ENCODE measurements at regions not wholly inside any gene's neighbourhood (a gene's known extent, or its start where the extent isn't known, plus 50 kb on each side); places are given as distances from the start of the nearest gene placed in this dataset.

DNA sequence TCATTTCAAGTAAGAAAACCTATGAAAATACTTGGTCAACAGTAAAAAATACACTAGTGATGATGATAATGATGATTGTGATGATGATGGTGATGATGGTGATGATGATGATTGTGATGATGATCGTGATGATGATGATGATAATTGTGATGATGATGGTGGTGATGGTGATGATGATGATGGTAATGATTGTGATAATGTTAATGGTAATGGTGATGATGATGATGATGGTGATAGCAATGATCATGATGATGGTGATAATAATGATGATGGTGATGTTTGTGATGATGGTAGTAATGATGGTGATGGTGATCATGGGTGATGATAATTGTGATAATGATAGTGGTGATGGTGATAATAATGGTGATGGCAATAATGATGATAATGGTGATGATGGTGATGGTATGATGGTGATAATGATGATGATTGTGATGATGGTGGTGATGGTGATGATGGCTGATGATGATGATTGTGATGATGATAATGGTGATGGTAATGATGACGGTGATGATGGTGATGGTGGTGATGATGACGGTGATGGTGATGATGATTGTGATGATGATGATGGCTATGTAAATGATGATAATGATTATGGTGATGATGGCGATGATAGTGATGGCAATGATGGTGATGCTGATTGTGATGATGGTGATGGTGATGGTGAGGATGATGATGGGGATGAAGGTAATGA, 62.1 kb downstream of the VCX3A start:
- ATAC-seq: no peak
- intact Hi-C loops (cut with DNase I, micrococcal nuclease): no loop called here
- DNase-seq: no peak

DNA sequence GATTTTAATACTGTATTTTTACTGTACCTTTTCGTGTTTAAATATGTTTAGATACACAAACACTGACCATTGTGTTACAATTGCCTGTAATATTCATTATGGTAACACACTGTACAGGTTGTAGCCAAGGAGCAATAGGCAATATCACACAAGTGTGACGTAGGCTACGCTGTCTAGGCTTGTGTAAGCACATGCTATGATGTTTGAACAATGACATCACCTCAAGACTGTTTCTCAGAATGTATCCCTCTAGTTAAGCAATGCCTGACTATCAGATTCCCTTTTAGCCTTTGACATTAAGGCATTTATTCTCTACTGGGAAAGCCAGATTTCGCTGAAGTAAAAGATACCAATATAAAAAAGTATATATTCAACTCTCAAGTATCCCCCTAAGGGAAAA, 66.2 kb downstream of the VCX3A start:
- ATAC-seq: no peak
- no peak for DNase-seq
- intact Hi-C loops (cut with DNase I, micrococcal nuclease): no loop called here

DNA sequence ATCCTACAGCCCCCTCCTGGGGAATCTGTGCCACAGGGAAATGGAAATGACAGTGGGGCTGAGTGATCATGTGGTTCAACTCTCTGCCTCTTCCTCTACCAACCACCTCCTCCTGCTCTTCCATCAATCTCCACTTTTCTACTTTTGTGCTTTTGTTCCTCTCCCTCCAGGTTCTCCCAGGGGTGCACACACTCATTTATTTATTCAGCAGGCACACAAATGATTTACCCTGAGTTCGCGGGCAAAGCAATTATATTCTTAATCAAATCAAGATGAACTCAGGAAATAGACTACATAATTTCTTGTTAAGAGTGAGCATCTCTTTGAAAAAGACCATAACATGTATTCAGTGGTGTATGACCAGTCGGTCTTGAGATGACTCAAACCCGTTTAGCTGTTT, 69.2 kb downstream of the VCX3A start:
- no peak for DNase-seq
- intact Hi-C loops (cut with DNase I, micrococcal nuclease): no loop called here
- no peak for ATAC-seq

DNA sequence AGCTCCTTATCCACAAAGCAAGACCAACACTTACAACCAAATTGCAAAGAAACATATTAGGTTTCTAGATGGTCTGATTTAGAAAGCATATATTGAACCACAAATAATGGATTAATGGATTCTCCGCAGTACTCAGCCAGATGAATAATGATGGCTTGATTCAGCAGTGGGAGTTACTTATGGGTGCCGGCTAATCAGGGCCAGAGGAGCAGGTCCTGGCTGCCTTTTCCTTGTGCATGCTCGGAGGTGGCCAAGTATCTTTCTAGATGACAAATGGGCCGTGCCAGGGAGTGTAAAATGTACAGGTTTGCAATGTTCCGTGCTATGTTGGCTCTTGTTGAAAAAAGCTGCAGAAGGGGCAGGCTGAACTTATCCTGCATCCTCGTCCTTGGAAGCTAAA, 70.2 kb downstream of the VCX3A start:
- DNase-seq (no peak), ATAC-seq (no peak)
- intact Hi-C loops (cut with DNase I, micrococcal nuclease): no loop called here

DNA sequence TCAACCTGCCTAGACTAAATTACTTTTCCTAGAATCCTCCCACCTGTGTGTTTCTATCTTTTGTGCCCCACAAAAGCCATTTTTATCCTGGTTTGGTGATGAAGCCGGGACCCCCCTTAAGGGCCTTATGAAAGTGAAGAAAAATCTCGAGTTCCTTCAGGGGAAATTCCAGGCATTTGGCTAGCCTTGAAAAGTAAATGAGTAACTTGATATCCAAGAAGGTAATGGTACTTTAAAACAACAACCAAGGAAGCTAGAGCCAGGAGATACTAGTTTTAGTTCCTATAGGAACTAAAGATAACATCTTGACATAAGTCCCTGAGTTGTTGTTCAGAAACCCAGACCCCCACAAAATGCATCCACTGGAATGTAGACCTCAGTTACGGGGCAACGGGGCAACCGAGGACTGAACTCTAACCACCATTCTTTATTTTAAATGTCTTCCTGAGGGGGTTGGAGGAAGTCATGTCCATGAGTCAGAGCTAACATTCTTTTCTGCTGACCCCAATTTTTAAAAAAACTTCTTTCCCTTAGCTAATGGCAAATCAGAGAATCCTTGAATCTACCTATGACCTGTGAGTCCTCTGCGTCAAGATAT, 73.9 kb downstream of the VCX3A start:
- ATAC-seq (no peak), DNase-seq (no peak)
- intact Hi-C loops (cut with DNase I, micrococcal nuclease): no loop called here

DNA sequence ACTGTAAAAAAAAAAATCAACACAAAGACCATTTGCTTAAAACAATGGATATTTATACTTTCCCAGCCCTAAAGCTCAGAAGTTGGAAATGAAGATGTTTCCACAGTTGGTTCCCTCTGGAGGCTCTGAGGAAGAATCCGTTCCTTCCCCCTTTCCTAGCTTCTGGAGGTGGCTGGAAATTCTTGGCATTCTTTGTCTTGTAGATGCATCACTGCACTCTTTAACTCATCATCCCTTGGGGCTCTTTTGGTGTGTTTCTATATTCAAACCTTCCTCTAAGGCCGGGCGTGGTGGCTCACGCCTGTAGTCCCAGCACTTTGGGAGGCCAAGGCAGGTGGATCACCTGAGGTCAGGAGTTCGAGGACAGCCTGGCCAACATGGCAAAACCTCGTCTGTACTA, 78.7 kb downstream of the VCX3A start:
- ATAC-seq (no peak), DNase-seq (no peak)
- intact Hi-C loops (cut with DNase I, micrococcal nuclease): no loop called here

DNA sequence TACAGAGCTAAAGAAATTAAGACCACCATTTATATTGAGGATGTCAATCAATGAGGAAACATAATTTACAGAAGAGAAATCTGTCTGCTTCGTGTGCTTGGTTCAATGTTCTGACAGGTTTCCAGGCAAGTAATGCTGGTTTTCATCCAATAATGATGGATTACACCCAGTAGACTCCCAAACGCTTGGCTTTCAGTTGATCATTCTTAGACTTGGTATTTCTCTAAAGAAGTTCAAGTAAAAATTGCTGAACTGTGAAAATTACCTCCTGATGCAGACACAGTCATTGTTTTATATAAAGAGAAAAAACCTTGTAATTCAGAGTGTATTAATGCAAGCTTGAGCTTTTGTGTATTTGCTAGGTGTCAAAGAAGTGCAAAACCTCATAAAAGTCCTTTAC, 85.0 kb downstream of the VCX3A start:
- intact Hi-C loops (cut with DNase I, micrococcal nuclease): no loop called here
- DNase-seq: no peak
- no peak for ATAC-seq

DNA sequence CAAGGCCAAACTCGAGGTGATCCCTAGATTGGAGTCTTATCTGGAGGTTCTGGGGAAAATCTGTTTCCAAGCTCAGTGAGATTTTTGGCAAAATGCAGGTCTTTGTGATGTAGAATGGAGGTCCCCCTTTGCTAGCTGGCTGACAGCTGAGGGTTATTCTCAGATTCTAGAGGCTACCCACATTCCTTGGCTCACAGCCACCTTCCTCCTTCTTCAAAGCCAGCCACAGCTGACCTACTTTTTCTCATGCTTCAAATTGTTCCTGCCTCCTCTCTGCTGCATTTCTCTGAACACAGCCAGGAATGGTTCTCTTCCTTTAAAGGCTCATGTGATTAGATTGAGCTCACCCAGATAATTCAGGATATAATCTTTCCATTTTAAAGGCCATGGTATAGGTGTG, 86.9 kb downstream of the VCX3A start:
- no peak for DNase-seq

DNA sequence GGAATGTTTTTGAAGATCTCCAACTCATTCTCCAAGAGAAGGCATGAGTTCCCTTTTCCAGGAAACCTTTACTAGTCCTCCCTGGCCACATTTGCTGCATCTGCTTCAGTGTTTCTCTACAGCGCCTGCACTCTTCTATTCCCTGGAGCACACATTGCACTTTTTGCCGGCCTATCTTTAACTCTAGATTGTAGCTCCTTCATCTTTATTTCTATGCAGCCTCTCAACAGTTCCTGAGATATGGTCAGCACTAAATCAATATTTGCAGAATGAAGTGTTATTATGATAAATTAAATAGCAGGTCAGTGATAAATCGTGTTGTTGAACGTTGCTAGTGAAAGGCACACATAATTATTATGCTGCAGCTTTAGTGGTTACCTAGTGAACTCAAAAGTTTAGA, 88.3 kb downstream of the VCX3A start:
- intact Hi-C loops (cut with DNase I, micrococcal nuclease): no loop called here
- no peak for ATAC-seq
- DNase-seq: no peak

More for the DNA sequence above, 86.9 kb downstream of the VCX3A start:
- intact Hi-C loops (cut with DNase I, micrococcal nuclease): no loop called here
- no peak for ATAC-seq

DNA sequence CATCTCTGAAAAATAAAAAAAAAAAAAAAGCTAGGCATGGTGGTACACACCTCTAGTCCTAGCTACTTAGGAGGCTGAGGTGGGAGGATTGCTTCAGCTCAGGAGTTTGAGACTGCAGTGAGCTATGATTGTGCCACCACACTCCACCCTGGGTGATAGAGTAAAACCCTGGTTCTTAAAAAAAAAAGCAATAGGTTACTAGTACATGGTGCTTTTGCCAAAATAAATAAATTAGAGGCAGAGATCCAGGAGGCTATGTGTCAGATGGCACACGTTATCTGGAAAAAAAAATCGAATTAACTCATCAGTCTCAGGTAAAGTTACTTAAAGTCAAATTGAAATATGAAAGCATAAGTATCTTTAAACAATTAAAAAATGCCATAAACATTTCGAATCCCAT, 94.3 kb downstream of the VCX3A start:
- DNase-seq: no peak
- intact Hi-C loops (cut with DNase I, micrococcal nuclease): no loop called here
- ATAC-seq: no peak

DNA sequence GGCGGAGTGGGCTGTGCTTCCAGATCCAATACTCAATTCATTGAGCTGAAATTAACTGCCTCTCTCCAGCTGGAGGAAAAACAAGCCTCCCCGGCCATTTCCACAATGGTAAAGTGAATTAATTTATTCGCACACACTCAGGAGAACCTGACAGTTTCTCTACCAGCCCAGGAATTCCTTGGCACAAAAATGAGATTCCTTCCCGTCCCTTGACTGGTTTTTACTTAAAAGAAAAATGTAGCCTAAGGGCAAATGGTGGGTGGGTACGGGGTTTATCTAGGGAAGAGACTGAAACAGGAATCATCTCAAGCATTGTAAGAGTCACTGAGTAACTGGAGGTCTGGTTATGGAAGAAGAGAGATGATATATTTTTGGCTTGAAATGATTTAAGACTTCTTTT, 102.7 kb downstream of the VCX3A start:
- no peak for ATAC-seq
- intact Hi-C loops (cut with DNase I, micrococcal nuclease): no loop called here
- DNase-seq: no peak

DNA sequence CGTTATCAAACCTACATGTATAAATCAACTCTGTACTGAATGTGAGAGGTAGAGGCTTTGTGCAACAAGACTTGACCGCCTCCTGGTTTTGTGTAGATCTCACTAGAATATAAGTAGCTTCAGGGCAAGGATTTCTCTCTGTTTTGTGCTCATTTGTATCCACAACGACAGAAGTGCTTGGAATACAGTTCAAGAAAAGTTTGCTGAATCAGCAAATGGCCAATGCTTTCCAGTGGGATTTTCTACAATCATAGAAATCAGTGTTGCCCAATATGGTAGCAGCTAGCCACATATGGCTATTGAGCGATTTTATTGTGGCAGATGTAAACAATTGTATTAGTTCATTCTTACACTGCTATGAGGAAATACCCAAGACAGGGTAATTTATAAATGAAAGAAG, 127.4 kb downstream of the VCX3A start:
- DNase-seq (no peak), ATAC-seq (no peak)
- intact Hi-C loops (cut with DNase I, micrococcal nuclease): no loop called here

DNA sequence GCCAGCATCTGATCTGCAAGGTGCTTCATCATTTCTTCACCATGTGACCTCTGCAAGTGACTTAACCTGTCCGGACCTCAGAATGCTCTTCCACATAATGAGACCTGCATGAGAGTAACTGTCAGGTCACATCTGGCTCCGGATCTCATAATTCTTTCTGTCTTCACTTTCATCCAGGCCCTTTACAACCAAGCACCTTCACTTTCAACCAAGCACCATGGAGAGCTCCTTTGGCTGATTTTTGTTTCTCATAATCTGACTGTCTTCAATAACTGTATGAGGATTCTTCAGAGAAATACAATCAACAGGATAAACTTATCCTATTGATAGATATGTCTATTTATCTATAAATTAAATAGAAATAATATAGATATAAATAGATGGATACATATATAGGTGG, 148.1 kb downstream of the VCX3A start:
- ATAC-seq (no peak), DNase-seq (no peak)
- intact Hi-C loops (cut with DNase I, micrococcal nuclease): no loop called here

DNA sequence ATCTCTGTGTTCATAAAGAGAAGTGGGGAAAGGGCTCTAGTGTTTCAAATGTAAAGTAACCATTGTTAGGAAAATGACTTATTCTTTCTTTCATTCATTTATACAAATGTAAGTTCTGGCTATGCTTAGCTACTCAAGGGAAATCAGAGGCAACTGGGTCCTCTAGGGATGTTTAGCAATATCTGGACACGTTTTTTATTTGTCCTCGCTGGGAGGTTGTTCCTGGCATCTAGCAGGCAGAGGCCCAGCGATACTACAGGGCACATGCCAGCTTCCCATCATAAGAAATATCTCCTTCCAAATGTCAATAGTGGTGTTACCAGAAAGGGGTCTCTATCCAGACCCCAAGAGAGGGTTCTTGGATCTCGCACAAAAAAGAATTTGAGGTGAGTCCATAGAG, 150.0 kb downstream of the VCX3A start:
- intact Hi-C loops (cut with DNase I, micrococcal nuclease): no loop called here
- no peak for DNase-seq
- no peak for ATAC-seq

DNA sequence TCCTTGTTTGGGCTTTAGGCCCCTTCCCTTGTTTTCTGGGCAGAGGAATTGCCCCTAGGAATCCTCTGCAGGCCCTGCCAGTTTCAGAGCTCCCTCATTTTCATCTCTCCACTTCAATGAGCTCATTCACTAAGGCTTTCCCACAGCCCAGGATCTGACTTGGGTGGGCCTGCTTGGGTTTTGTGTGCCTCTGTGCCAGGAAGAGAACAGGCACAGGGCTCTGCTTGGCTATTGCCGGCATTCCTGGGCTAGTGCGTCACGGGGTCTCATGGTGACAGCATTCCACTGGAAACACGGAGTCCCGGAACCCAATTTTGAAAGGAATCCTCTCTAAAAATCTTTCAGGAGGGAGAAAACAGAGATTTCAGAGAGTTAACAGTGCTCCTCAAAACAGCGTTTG, 150.5 kb downstream of the VCX3A start:
- ATAC-seq (no peak), DNase-seq (peak in 1 of 2 donors; percentile 24)
- intact Hi-C loops (cut with DNase I, micrococcal nuclease): no loop called here

DNA sequence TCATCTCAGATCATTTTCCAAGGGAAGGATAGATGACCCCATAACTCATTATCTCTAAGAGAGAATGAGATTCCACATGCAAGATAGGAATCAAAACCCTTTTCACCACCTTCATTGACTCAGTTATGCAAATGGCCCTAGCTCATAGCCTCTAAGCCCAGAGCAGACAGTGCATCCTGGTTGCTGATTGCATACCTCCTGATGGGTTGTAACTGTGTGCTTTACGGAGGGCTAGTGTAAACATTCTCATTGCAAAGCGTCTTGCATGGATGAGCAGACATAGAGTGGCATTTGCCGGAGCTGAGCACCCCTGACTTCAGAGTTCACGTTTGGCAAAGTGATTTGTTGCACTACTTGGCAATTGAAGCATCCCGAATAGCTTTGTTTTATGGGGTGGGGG, 151.0 kb downstream of the VCX3A start:
- intact Hi-C loops (cut with DNase I, micrococcal nuclease): no loop called here
- DNase-seq (no peak), ATAC-seq (no peak)

DNA sequence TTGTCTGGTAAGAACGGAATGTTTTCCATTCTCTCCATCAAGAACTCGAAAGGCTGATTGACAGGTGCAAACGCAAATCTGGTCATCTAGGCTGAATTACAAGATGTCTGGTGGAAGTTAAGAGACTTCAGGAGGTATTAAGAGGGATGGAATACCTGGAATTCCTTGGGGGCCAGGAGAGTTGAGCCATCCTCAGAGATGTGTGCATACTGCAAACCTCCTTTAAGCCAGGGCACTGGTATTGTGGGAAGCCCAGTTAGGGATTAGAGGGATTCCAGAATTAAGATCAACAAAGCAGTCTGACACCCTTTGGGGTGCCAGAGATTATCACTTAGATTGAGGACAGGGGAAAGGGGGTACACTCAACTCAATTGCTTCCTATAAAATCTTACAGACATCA, 151.4 kb downstream of the VCX3A start:
- ATAC-seq: no peak
- intact Hi-C loops (cut with DNase I, micrococcal nuclease): no loop called here
- no peak for DNase-seq

DNA sequence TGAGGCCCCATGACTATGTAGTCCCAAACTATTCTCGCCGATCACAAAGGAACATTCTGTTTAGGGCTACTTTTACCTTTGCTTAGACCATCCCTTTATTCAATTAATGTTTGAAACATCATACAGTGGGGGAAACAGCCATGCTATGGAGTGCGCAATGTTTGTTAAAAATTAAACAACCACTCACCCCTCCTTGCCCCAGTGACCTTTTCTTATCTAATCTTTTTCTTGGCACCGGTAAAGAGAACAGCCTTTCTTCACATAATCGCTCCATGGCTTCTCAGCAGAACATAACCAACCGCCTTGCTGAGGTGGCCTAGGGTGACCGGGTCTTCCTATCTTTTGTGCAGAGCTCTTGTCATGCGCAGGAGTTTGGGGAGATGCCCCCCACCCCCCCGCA, 152.6 kb downstream of the VCX3A start:
- intact Hi-C loops (cut with DNase I, micrococcal nuclease): no loop called here
- ATAC-seq: peak; percentile 59
- DNase-seq: no peak

DNA sequence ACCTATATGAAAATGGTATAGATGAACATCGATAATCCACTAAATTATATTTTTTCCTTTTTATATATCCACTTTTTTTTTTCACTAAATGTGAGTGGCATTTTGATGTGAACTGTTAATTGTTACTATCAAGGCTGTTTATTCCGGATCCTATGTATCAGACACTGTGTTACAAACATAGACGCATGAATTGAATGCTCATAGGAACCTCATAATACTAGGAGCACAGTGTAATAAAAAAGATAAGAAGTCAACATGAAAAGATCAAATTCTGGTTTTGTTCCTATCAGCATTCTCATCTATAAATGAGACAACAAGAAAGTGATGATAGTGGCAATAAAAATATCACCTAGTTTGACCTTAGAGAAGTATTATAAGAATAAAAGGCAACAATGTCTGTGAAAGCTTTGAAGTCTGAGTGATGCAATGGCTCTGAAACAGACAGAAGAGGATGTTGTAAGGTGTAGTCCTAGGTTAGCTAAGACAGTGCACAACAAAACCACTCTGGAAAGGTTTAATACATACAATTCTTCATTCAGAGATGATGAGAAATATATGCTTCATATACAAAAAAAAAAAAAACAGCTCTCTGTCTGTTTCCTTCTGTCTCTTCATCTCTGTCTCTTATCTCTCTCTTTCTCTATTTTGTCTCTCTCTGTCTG, 148.6 kb upstream of the NLGN4X start:
- no peak for ATAC-seq
- intact Hi-C loops (cut with DNase I, micrococcal nuclease): no loop called here

DNA sequence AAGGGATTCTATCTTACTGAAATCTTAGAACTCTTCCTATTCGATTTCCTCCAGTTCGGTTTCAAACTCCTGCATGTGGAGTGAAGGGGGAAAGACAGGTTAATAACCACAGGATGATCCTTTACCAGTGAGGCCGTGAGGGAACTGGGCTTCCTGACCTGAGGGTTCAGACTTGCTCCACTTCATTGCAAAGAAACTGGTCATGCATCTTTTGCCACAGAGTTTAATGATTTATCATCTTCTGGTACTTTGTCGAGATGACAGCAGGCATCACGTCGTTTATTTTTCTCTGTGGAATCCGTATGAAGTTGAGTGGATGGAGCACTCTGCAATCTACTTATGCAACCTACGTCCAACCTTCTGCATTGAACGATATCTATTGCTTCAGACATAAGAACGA, 145.9 kb upstream of the NLGN4X start:
- intact Hi-C loops (cut with DNase I, micrococcal nuclease): no loop called here
- DNase-seq (no peak), ATAC-seq (no peak)

More for the DNA sequence above, 148.6 kb upstream of the NLGN4X start:
- no peak for DNase-seq

DNA sequence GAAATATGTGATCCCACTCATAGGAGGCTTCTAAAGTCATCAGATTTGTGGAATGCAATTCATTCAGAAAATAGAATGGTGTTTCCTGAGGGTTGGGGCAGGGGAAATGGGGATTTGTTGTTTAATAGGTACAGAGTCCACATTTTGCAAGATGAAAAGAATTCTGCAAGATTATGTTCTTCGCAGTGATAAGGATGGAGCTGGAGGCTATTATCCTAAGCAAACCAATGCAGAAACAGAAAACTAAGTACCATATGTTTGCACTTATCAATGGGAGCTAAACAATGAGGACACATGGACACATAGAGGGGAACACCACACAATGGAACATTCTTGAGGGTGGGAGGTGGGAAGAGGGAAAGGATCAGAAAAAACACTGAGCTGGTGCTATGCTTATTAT, 144.3 kb upstream of the NLGN4X start:
- intact Hi-C loops (cut with DNase I, micrococcal nuclease): no loop called here
- no peak for DNase-seq
- no peak for ATAC-seq
